ENCODE measurements at regions not wholly inside any gene's neighbourhood (a gene's known extent, or its start where the extent isn't known, plus 50 kb on each side); places are given as distances from the start of the nearest gene placed in this dataset.

DNA sequence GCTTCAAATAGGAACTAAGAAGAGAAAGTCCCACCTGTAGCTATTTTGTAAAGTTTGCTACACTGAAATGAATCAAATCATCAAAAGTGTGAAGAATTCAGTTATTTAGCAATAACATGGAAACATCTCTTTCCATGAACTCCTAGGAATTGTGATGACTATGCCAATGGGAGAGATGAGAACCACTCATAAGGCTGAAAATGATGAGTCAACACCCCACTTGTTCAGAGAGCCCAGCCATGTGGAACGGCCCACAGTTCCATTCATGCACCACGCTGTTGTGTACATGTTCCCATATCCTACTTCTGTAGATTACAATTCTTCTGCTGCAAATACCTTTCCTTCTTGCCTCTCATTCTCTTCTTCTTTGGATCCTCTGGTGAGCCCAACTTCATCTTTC lies 645.5 kb upstream of the ID2 start:
- H3K4me3 ChIP-seq (replicated peaks; ENCODE audit: low read depth, low read length), result no peak overlapping the region

DNA sequence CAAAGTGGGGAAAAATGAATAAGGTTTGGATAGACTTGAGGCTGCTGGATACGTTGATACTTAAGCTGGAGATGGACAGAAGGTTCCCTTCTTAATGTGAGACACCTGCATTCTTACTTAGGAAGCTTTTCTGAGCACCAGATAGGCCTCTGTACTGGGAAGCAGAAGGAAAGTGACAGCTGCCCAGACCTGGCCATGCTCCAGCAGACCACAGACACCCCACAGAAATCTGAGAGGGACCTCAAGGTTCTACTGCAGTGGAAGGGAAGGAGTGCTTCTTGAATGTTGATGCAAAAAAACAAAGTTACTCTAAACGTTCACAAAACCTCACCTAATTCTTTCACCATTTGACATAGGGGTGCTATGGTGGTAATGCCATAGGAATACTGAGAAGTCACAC lies 642.1 kb upstream of the ID2 start:
- H3K4me3 ChIP-seq (replicated peaks; ENCODE audit: low read depth, low read length), result no peak overlapping the region
- TF ChIP-seq, protein P1, sequence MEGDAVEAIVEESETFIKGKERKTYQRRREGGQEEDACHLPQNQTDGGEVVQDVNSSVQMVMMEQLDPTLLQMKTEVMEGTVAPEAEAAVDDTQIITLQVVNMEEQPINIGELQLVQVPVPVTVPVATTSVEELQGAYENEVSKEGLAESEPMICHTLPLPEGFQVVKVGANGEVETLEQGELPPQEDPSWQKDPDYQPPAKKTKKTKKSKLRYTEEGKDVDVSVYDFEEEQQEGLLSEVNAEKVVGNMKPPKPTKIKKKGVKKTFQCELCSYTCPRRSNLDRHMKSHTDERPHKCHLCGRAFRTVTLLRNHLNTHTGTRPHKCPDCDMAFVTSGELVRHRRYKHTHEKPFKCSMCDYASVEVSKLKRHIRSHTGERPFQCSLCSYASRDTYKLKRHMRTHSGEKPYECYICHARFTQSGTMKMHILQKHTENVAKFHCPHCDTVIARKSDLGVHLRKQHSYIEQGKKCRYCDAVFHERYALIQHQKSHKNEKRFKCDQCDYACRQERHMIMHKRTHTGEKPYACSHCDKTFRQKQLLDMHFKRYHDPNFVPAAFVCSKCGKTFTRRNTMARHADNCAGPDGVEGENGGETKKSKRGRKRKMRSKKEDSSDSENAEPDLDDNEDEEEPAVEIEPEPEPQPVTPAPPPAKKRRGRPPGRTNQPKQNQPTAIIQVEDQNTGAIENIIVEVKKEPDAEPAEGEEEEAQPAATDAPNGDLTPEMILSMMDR (IDR thresholded peaks at IDR 0.05; ENCODE audit: low read length, missing control alignments), result no peak
- DNase-seq (ENCODE audit: low read depth), result no peak

More for the DNA sequence above, 645.5 kb upstream of the ID2 start:
- no peak for DNase-seq (ENCODE audit: low read depth)
- TF ChIP-seq, protein P1 (IDR thresholded peaks at IDR 0.05; ENCODE audit: low read length, missing control alignments), result no peak

- no peak overlapping the region for H3K4me3 ChIP-seq (replicated peaks; ENCODE audit: low read depth, low read length)
- TF ChIP-seq, protein P1 (IDR thresholded peaks at IDR 0.05; ENCODE audit: low read length, missing control alignments), result no peak
- DNase-seq (ENCODE audit: low read depth), result no peak
Measured at GRCh38 chr2:8043295-8043694, 638.6 kb upstream of the ID2 start.

- TF ChIP-seq, protein P1 (IDR thresholded peaks at IDR 0.05; ENCODE audit: low read length, missing control alignments), result no peak
- no peak overlapping the region for H3K4me3 ChIP-seq (replicated peaks; ENCODE audit: low read depth, low read length)
Measured at GRCh38 chr2:8044046-8044594, 637.7 kb upstream of the ID2 start.

GRCh38 chr2:8045081-8045614 lies 636.7 kb upstream of the ID2 start:
- TF ChIP-seq, protein P1 (IDR thresholded peaks at IDR 0.05; ENCODE audit: low read length, missing control alignments), result no peak
- no peak for DNase-seq (ENCODE audit: low read depth)
- no peak overlapping the region for H3K4me3 ChIP-seq (replicated peaks; ENCODE audit: low read depth, low read length)

More at GRCh38 chr2:8044046-8044594, 637.7 kb upstream of the ID2 start:
- DNase-seq (ENCODE audit: low read depth), result no peak

DNA sequence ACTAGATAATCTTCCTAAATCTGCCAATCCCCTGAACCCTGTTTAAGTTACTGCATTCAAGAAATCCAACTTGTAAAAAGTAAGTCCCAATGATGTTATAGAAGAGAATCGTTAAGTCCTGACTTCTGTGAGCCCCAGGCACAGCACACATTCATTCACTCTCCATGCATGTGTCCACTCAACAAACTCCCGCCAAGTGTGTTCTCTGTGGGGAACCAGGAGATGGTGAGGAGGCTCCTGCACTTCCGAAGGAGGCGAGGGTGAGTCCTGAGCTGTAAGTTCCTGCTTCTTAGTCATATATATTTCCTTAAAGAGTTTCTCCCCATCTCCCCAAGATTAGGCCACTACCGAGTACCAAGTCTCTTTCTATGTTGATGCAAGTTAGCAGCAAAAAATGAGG lies 635.0 kb upstream of the ID2 start:
- H3K4me3 ChIP-seq (replicated peaks; ENCODE audit: low read depth, low read length), result no peak overlapping the region
- TF ChIP-seq, protein P1 (IDR thresholded peaks at IDR 0.05; ENCODE audit: low read length, missing control alignments), result no peak
- no peak for DNase-seq (ENCODE audit: low read depth)

- TF ChIP-seq, protein P1 (IDR thresholded peaks at IDR 0.05; ENCODE audit: low read length, missing control alignments), result no peak
- peak; percentile 13 for DNase-seq (ENCODE audit: low read depth)
- no peak overlapping the region for H3K4me3 ChIP-seq (replicated peaks; ENCODE audit: low read depth, low read length)
Measured at GRCh38 chr2:8049176-8049575, 632.7 kb upstream of the ID2 start.

Data from fibroblast of pulmonary artery (primary cell).